Fibroblast of skin of back (primary cell): ENCODE measurements at regions not wholly inside any gene's neighbourhood (a gene's known extent, or its start where the extent isn't known, plus 50 kb on each side); places are given as distances from the start of the nearest gene placed in this dataset.
"Not testable (repeated sequence)": the region's sequence is repeated elsewhere in the genome, so short reads cannot be mapped to it uniquely, and the experiment has no call there.

Source experiments
- DNase-seq: peaks from one replicate; pipeline ENCODE4 v3.0.0-alpha.2; 2013

- no peak for DNase-seq
Observed at GRCh38 chr2:4140281-4140970, 437.1 kb downstream of the DCDC2C start.

- no peak for DNase-seq
Observed at GRCh38 chr2:4144731-4145130, 441.4 kb downstream of the DCDC2C start.

GRCh38 chr2:4151521-4151920, 448.1 kb downstream of the DCDC2C start:
- DNase-seq = no peak

GRCh38 chr2:4152051-4152450, 448.7 kb downstream of the DCDC2C start:
- DNase-seq = no peak

GRCh38 chr2:4168834-4169233, 465.5 kb downstream of the DCDC2C start:
- no peak for DNase-seq

- DNase-seq = no peak
Observed at GRCh38 chr2:4174796-4175195, 471.4 kb downstream of the DCDC2C start.

GRCh38 chr2:4175343-4175742, 472.0 kb downstream of the DCDC2C start:
- DNase-seq = no peak

- no peak for DNase-seq
Observed at GRCh38 chr2:4180631-4181030, 477.3 kb downstream of the DCDC2C start.

- no peak for DNase-seq
Observed at GRCh38 chr2:4181062-4181461, 477.7 kb downstream of the DCDC2C start.

- DNase-seq = no peak
Observed at GRCh38 chr2:4188561-4188960, 485.2 kb downstream of the DCDC2C start.

GRCh38 chr2:4190548-4190947, 487.2 kb downstream of the DCDC2C start:
- DNase-seq = no peak

- DNase-seq = no peak
Observed at GRCh38 chr2:4192119-4192518, 488.7 kb downstream of the DCDC2C start.

GRCh38 chr2:4214444-4215205, 511.2 kb downstream of the DCDC2C start:
- no peak for DNase-seq

GRCh38 chr2:4217737-4218136, 514.4 kb downstream of the DCDC2C start:
- no peak for DNase-seq

- no peak for DNase-seq
Observed at GRCh38 chr2:4219101-4219500, 515.7 kb downstream of the DCDC2C start.

GRCh38 chr2:4219571-4219970, 516.2 kb downstream of the DCDC2C start:
- DNase-seq = no peak

GRCh38 chr2:4221434-4221833, 518.1 kb downstream of the DCDC2C start:
- DNase-seq = no peak

GRCh38 chr2:4221845-4222244, 518.5 kb downstream of the DCDC2C start:
- no peak for DNase-seq

- not testable (repeated sequence) for DNase-seq
Observed at GRCh38 chr2:4244422-4244821, 541.0 kb downstream of the DCDC2C start.

GRCh38 chr2:4246364-4247131, 543.2 kb downstream of the DCDC2C start:
- DNase-seq = no peak

- no peak for DNase-seq
Observed at GRCh38 chr2:4247791-4248190, 544.4 kb downstream of the DCDC2C start.

GRCh38 chr2:4255491-4255890, 552.1 kb downstream of the DCDC2C start:
- no peak for DNase-seq

GRCh38 chr2:4256351-4256750, 553.0 kb downstream of the DCDC2C start:
- DNase-seq = no peak

- peak; percentile 54 for DNase-seq
Observed at GRCh38 chr2:4258563-4258962, 555.2 kb downstream of the DCDC2C start.
